Spleen (tissue), 11 donors: ENCODE measurements at regions not wholly inside any gene's neighbourhood (a gene's known extent, or its start where the extent isn't known, plus 50 kb on each side); places are given as distances from the start of the nearest gene placed in this dataset.

Experiments used
- DNase-seq: peaks from one replicate; pipeline ENCODE4 v3.0.0-alpha.2; 2020
- H3K27ac ChIP-seq, 8 donors: fragments of 200-600 bp; sonication (generic) in 7 of 8; 1 replicate in 4 of 8; 2 replicates in 4 of 8; pipeline versions ENCODE4 v1.5.0 to v1.8.0; 2016 to 2021; ENCODE audit warnings: inconsistent platforms in 4 of 8, mild to moderate bottlenecking in 4 of 8, moderate library complexity in 1 of 8
- H3K27me3 ChIP-seq, 7 donors: fragments of 200-600 bp; sonication (generic) in 6 of 7; replicated peaks in 1 of 7; 1 replicate in 4 of 7; 2 replicates in 3 of 7; pipeline versions ENCODE4 v1.5.0 to v1.8.0; 2016 to 2021; ENCODE audit warnings: inconsistent platforms in 3 of 7, mild to moderate bottlenecking in 1 of 7
- H3K36me3 ChIP-seq, 6 donors: fragments of 200-600 bp; sonication (generic) in 5 of 6; 1 replicate in 4 of 6; 2 replicates in 2 of 6; pipeline versions ENCODE4 v1.5.0 to v1.8.0; 2016 to 2021; ENCODE audit warnings: inconsistent platforms in 2 of 6
- H3K4me1 ChIP-seq, 6 donors: fragments of 200-600 bp; sonication (generic) in 5 of 6; 1 replicate in 3 of 6; 2 replicates in 3 of 6; pipeline versions ENCODE4 v1.5.0 to v1.8.0; 2016 to 2021; ENCODE audit warnings: inconsistent platforms in 3 of 6
- H3K4me3 ChIP-seq, 8 donors: fragments of 200-600 bp; sonication (generic) in 7 of 8; 1 replicate in 4 of 8; 2 replicates in 4 of 8; pipeline versions ENCODE4 v1.5.0 to v1.8.0; 2016 to 2021; ENCODE audit warnings: inconsistent platforms in 4 of 8, mild to moderate bottlenecking in 4 of 8, moderate library complexity in 2 of 8
- H3K9me3 ChIP-seq, 8 donors: fragments of 200-600 bp; sonication (generic) in 7 of 8; 1 replicate in 4 of 8; 2 replicates in 4 of 8; pipeline versions ENCODE4 v1.5.0 to v1.8.0; 2016 to 2021; ENCODE audit warnings: inconsistent platforms in 4 of 8
- CTCF ChIP-seq, 11 experiments: fragments of 200-600 bp in 7 of 11; fragments of 450-650 bp in 4 of 11; sonication (generic) in 4 of 11; IDR thresholded peaks in 8 of 11; conservative IDR thresholded peaks in 3 of 11; 1 replicate in 7 of 11; 2 replicates in 4 of 11; pipeline versions ENCODE4 v1.4.0 to v1.8.0; 2016 to 2021; ENCODE audit warnings: antibody characterized with exemption in 11 of 11, inconsistent platforms in 4 of 11, mild to moderate bottlenecking in 1 of 11
- POLR2A ChIP-seq, 3 donors: fragments of 450-650 bp; IDR thresholded peaks; one replicate each; pipeline ENCODE4 v1.5.1; 2017; ENCODE audit warnings: antibody characterized with exemption in 3 of 3, mild to moderate bottlenecking in 1 of 3
- POLR2AphosphoS5 ChIP-seq, 3 donors: sonication (generic); formaldehyde crosslinking; IDR thresholded peaks; one replicate each; pipeline ENCODE4 v1.5.1; 2017; ENCODE audit warnings: antibody characterized with exemption in 3 of 3
- WGBS, 5 donors: extraction: QIAGEN DNeasy Blood & Tissue Kit in 3 of 5; methylation state at CpG; one replicate each; pipeline versions ENCODE4 v1.1.5 to v1.1.7; 2013 to 2018; 5-methylcytosine and 5-hydroxymethylcytosine counted together
- intact Hi-C: fragments of 100-400 bp; cut with DNase I; formaldehyde crosslinking; loops from one replicate; pipeline ENCODE4 v1.15.0; 2023; ENCODE audit warnings: low total_unique reads
- donor health status: healthy with polysubstance abuse.
- donor health status: DM: no; HTN: no; CAD: no; lungs with moderate emphysema.
- donor health status: DM: no; HTN: no; CAD: no.
- donor health status: Bipolar disorder and iron deficiency.
- donor health status: healthy.
- donor health status: DM: no; HTN: no; CAD: no.
- donor health status: DM: yes; HTN: yes; CAD: no.

- TF ChIP-seq CTCF (IDR thresholded peaks at IDR 0.05 in 8 of 11, conservative IDR thresholded peaks at IDR 0.05 in 3 of 11), result peak; percentile 39 to 71 (median 63)
- TF ChIP-seq POLR2A (IDR thresholded peaks at IDR 0.05), result no peak
- TF ChIP-seq POLR2AphosphoS5 (IDR thresholded peaks at IDR 0.05), result no peak
- H3K36me3 ChIP-seq, result no peaks in the 10 kb centered on the region
- intact Hi-C loops, result loop anchor here (5.0 kb wide), 1 partner anchor 679 kb away; no protein-coding TSS in a partner anchor
- no peak for DNase-seq
- H3K27me3 ChIP-seq, result no peaks in the 10 kb centered on the region
- H3K4me3 ChIP-seq, result no peak overlapping the region
- H3K4me1 ChIP-seq, result no peaks in the 10 kb centered on the region
- WGBS, 5 donors, result 48 to 52% (median 49%) methylated on average over 2 of the region's 2 CpGs
- no peaks in the 10 kb centered on the region for H3K9me3 ChIP-seq
- H3K27ac ChIP-seq, result no peak overlapping the region
Measured at GRCh38 chr12:47021298-47021697, 58.1 kb upstream of the PCED1B start.

GRCh38 chr12:47022296-47022695 is 57.1 kb upstream of the PCED1B start:
- no peak overlapping the region for H3K27ac ChIP-seq
- no peak for DNase-seq
- 31 to 55% (median 43%) methylated on average over 2 of the region's 2 CpGs for WGBS, 5 donors
- intact Hi-C loops, result loop anchor here (5.0 kb wide), 1 partner anchor 680 kb away; no protein-coding TSS in a partner anchor
- no peaks in the 10 kb centered on the region for H3K9me3 ChIP-seq
- TF ChIP-seq POLR2A (IDR thresholded peaks at IDR 0.05) (no peak), POLR2AphosphoS5 (IDR thresholded peaks at IDR 0.05) (no peak), CTCF (IDR thresholded peaks at IDR 0.05 in 8 of 11, conservative IDR thresholded peaks at IDR 0.05 in 3 of 11) (no peak)
- H3K36me3 ChIP-seq, result no peaks in the 10 kb centered on the region
- no peaks in the 10 kb centered on the region for H3K4me1 ChIP-seq
- H3K4me3 ChIP-seq, result no peak overlapping the region
- no peaks in the 10 kb centered on the region for H3K27me3 ChIP-seq

- no peaks in the 10 kb centered on the region for H3K9me3 ChIP-seq
- H3K27ac ChIP-seq, result no peak overlapping the region
- WGBS, 5 donors, result 74 to 88% (median 77%) methylated on average over 3 of the region's 3 CpGs
- H3K36me3 ChIP-seq, result no peaks in the 10 kb centered on the region
- DNase-seq, result no peak
- intact Hi-C loops, result loop anchor here (5.0 kb wide), 1 partner anchor 681 kb away; no protein-coding TSS in a partner anchor
- no peaks in the 10 kb centered on the region for H3K27me3 ChIP-seq
- H3K4me3 ChIP-seq, result no peak overlapping the region
- no peaks in the 10 kb centered on the region for H3K4me1 ChIP-seq
- TF ChIP-seq POLR2A (IDR thresholded peaks at IDR 0.05) (no peak), CTCF (IDR thresholded peaks at IDR 0.05 in 8 of 11, conservative IDR thresholded peaks at IDR 0.05 in 3 of 11) (no peak)
Measured at GRCh38 chr12:47023311-47023710, 56.1 kb upstream of the PCED1B start.

GRCh38 chr12:47023953-47024352 is 55.5 kb upstream of the PCED1B start:
- 88 to 93% (median 90%) methylated on average over 6 of the region's 6 CpGs for WGBS, 5 donors
- no peak for TF ChIP-seq CTCF (IDR thresholded peaks at IDR 0.05 in 8 of 11, conservative IDR thresholded peaks at IDR 0.05 in 3 of 11)
- TF ChIP-seq POLR2AphosphoS5 (IDR thresholded peaks at IDR 0.05), result no peak
- TF ChIP-seq POLR2A (IDR thresholded peaks at IDR 0.05), result no peak
- H3K36me3 ChIP-seq, result no peaks in the 10 kb centered on the region
- intact Hi-C loops, result loop anchor here (5.0 kb wide), 1 partner anchor 682 kb away; no protein-coding TSS in a partner anchor
- H3K4me3 ChIP-seq, result no peak overlapping the region
- DNase-seq, result no peak
- H3K9me3 ChIP-seq, result no peaks in the 10 kb centered on the region
- no peak overlapping the region for H3K27ac ChIP-seq
- no peaks in the 10 kb centered on the region for H3K27me3 ChIP-seq
- H3K4me1 ChIP-seq, result no peaks in the 10 kb centered on the region
